Right ventricle myocardium superior (tissue), 1 donor: ENCODE measurements at regions not wholly inside any gene's neighbourhood (a gene's known extent, or its start where the extent isn't known, plus 50 kb on each side); places are given as distances from the start of the nearest gene placed in this dataset.
A peak's percentile ranks its signal among the peaks of the same experiment; 100 is the strongest.

Experiments used
- ATAC-seq: fragments of 200-7000 bp; cut with Tn5 transposase; one replicate; pipeline ENCODE4 v1.9.1; 2020; ENCODE audit warnings: mild to moderate bottlenecking; ENCODE audit not compliant: poor library complexity
- DNase-seq: peaks from one replicate; pipeline ENCODE4 v3.0.0-alpha.2; 2020
- intact Hi-C: fragments of 100-400 bp; cut with DNase I; formaldehyde crosslinking; loops from one replicate; pipeline ENCODE4 v1.11.2; 2022
- donor health status: DM: no; HTN: yes; CAD: no; lungs with severe emphysema.

GRCh38 chr6:126779331-126779730 lies 339.1 kb upstream of the RSPO3 start:
- intact Hi-C loops, result no loop called here
- ATAC-seq, result no peak
- DNase-seq, result no peak

GRCh38 chr6:126781582-126781981 lies 336.9 kb upstream of the RSPO3 start:
- DNase-seq (no peak), ATAC-seq (no peak)
- intact Hi-C loops, result no loop called here

GRCh38 chr6:126784161-126784790 lies 334.2 kb upstream of the RSPO3 start:
- intact Hi-C loops, result no loop called here

GRCh38 chr6:126786262-126786661 lies 332.2 kb upstream of the RSPO3 start:
- DNase-seq (no peak), ATAC-seq (no peak)
- intact Hi-C loops, result no loop called here

More at GRCh38 chr6:126784161-126784790, 334.2 kb upstream of the RSPO3 start:
- DNase-seq, result no peak
- ATAC-seq, result no peak

- intact Hi-C loops, result no loop called here
- ATAC-seq, result no peak
- no peak for DNase-seq
These were observed 330.8 kb upstream of the RSPO3 start for GRCh38 chr6:126787635-126788034.

GRCh38 chr6:126788861-126789365 lies 329.6 kb upstream of the RSPO3 start:
- no peak for DNase-seq

GRCh38 chr6:126792340-126793085 lies 326.0 kb upstream of the RSPO3 start:
- intact Hi-C loops, result no loop called here
- no peak for ATAC-seq
- no peak for DNase-seq

More at GRCh38 chr6:126788861-126789365, 329.6 kb upstream of the RSPO3 start:
- no peak for ATAC-seq
- intact Hi-C loops, result no loop called here

- DNase-seq (no peak), ATAC-seq (no peak)
- intact Hi-C loops, result no loop called here
These were observed 323.3 kb upstream of the RSPO3 start for GRCh38 chr6:126795161-126795560.

- DNase-seq (no peak), ATAC-seq (no peak)
- intact Hi-C loops, result no loop called here
These were observed 320.5 kb upstream of the RSPO3 start for GRCh38 chr6:126797981-126798380.

- no peak for ATAC-seq
- DNase-seq, result no peak
- intact Hi-C loops, result loop anchor here (10.0 kb wide), 1 partner anchor 301 kb away; no protein-coding TSS in a partner anchor
These were observed 314.7 kb upstream of the RSPO3 start for GRCh38 chr6:126803769-126804168.

GRCh38 chr6:126804332-126805064 lies 314.0 kb upstream of the RSPO3 start:
- DNase-seq (no peak), ATAC-seq (peak; percentile 74)
- intact Hi-C loops, result loop anchor here (10.0 kb wide), 1 partner anchor 300 kb away; no protein-coding TSS in a partner anchor

GRCh38 chr6:126805861-126806260 lies 312.6 kb upstream of the RSPO3 start:
- DNase-seq (no peak), ATAC-seq (no peak)
- intact Hi-C loops, result loop anchor here (10.0 kb wide), 1 partner anchor 299 kb away; no protein-coding TSS in a partner anchor

- ATAC-seq (no peak), DNase-seq (no peak)
- intact Hi-C loops, result loop anchor here (10.0 kb wide), 1 partner anchor 297 kb away; no protein-coding TSS in a partner anchor
These were observed 310.6 kb upstream of the RSPO3 start for GRCh38 chr6:126807876-126808275.

GRCh38 chr6:126811321-126811720 lies 307.1 kb upstream of the RSPO3 start:
- intact Hi-C loops, result no loop called here
- DNase-seq (no peak), ATAC-seq (peak; percentile 74)

GRCh38 chr6:126812010-126812409 lies 306.5 kb upstream of the RSPO3 start:
- no peak for ATAC-seq
- no peak for DNase-seq
- intact Hi-C loops, result no loop called here

GRCh38 chr6:126812651-126813050 lies 305.8 kb upstream of the RSPO3 start:
- ATAC-seq, result no peak
- no peak for DNase-seq
- intact Hi-C loops, result no loop called here

GRCh38 chr6:126820634-126821033 lies 297.8 kb upstream of the RSPO3 start:
- ATAC-seq, result no peak
- intact Hi-C loops, result no loop called here
- DNase-seq, result no peak

GRCh38 chr6:126821706-126822105 lies 296.8 kb upstream of the RSPO3 start:
- ATAC-seq, result no peak
- intact Hi-C loops, result no loop called here
- no peak for DNase-seq

- DNase-seq (no peak), ATAC-seq (no peak)
- intact Hi-C loops, result no loop called here
These were observed 294.2 kb upstream of the RSPO3 start for GRCh38 chr6:126824226-126824625.
